Mammary epithelial cell (primary cell): ENCODE measurements at regions not wholly inside any gene's neighbourhood (a gene's known extent, or its start where the extent isn't known, plus 50 kb on each side); places are given as distances from the start of the nearest gene placed in this dataset.

Source experiments
- EZH2 ChIP-seq: IDR thresholded peaks from 2 replicates; pipeline ENCODE4 v1.6.1; 2012; ENCODE audit warnings: low read length, inconsistent platforms, borderline replicate concordance
- TF ChIP-seq, protein P1 (sequence below), 2 donors: IDR thresholded peaks in 1 of 2; conservative IDR thresholded peaks in 1 of 2; 2 replicates each; pipeline ENCODE4 v1.5.1; 2011 to 2012; ENCODE audit warnings: inconsistent platforms in 2 of 2, low read length in 2 of 2, mild to moderate bottlenecking in 2 of 2, control low read depth in 1 of 2, low read depth in 1 of 2; ENCODE audit not compliant: insufficient read depth in 1 of 2; ENCODE audit errors: extremely low read depth in 1 of 2

DNA sequence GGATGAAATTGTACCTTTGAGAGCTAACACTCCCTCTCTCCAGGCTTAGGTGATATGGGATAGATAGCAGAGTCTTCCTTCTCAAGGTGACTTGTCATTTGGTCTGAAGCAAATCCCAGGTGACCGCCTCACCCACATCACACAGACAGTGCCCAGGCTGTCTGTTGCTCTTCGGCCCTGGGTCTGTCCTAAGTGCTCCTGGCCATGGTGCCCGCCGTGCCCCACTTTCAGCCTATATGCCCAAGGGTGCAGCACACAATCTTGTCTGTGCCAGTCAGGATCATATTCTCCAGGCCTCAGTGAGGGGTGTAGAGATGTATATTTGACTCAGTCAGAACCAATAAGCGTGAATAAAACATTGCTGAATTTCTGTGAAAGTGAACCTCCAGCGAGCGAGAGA, 326.8 kb downstream of the DYSF start:
- TF ChIP-seq, protein P1, sequence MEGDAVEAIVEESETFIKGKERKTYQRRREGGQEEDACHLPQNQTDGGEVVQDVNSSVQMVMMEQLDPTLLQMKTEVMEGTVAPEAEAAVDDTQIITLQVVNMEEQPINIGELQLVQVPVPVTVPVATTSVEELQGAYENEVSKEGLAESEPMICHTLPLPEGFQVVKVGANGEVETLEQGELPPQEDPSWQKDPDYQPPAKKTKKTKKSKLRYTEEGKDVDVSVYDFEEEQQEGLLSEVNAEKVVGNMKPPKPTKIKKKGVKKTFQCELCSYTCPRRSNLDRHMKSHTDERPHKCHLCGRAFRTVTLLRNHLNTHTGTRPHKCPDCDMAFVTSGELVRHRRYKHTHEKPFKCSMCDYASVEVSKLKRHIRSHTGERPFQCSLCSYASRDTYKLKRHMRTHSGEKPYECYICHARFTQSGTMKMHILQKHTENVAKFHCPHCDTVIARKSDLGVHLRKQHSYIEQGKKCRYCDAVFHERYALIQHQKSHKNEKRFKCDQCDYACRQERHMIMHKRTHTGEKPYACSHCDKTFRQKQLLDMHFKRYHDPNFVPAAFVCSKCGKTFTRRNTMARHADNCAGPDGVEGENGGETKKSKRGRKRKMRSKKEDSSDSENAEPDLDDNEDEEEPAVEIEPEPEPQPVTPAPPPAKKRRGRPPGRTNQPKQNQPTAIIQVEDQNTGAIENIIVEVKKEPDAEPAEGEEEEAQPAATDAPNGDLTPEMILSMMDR (conservative IDR thresholded peaks at IDR 0.05 in 1 of 2, IDR thresholded peaks at IDR 0.05 in 1 of 2; ENCODE audit: extremely low read depth in 1 of 2, insufficient read depth in 1 of 2, low read depth in 1 of 2, low read length in 2 of 2) = no peak
- no peak for TF ChIP-seq EZH2
